Psoas muscle (tissue), 7 donors: ENCODE measurements at regions not wholly inside any gene's neighbourhood (a gene's known extent, or its start where the extent isn't known, plus 50 kb on each side); places are given as distances from the start of the nearest gene placed in this dataset.

Experiments used
- ATAC-seq, 4 donors: fragments of 200-7000 bp; cut with Tn5 transposase; one replicate each; pipeline ENCODE4 v1.9.1; 2020; ENCODE audit warnings: moderate library complexity in 3 of 4, mild to moderate bottlenecking in 2 of 4
- DNase-seq, 2 donors: peaks; one replicate each; pipeline ENCODE4 v3.0.0-alpha.2; 2020
- H3K27ac ChIP-seq: fragments of 200-600 bp; one replicate; pipeline ENCODE4 v1.8.0; 2022
- H3K27me3 ChIP-seq, 3 donors: fragments of 200-600 bp in 1 of 3; one replicate each; pipeline versions ENCODE4 v1.6.1 to v1.8.0; 2013 to 2022; ENCODE audit warnings: low read length in 2 of 3, mild to moderate bottlenecking in 2 of 3, moderate library complexity in 1 of 3; ENCODE audit not compliant: insufficient read depth in 3 of 3
- H3K36me3 ChIP-seq, 2 donors: fragments of 200-600 bp in 1 of 2; one replicate each; pipeline versions ENCODE4 v1.6.1 to v1.8.0; 2013 to 2022; ENCODE audit warnings: low read depth in 1 of 2, mild to moderate bottlenecking in 1 of 2, moderate library complexity in 1 of 2; ENCODE audit not compliant: insufficient read depth in 1 of 2
- H3K4me1 ChIP-seq: fragments of 200-600 bp; one replicate; pipeline ENCODE4 v1.8.0; 2022
- H3K4me3 ChIP-seq: fragments of 200-600 bp; one replicate; pipeline ENCODE4 v1.8.0; 2022; ENCODE audit warnings: mild to moderate bottlenecking
- H3K9me3 ChIP-seq: fragments of 200-600 bp; one replicate; pipeline ENCODE4 v1.8.0; 2022
- CTCF ChIP-seq: fragments of 200-600 bp; IDR thresholded peaks from one replicate; pipeline ENCODE4 v1.8.0; 2022; ENCODE audit warnings: antibody characterized with exemption
- WGBS, 3 donors: extraction: QIAGEN DNeasy Blood & Tissue Kit; methylation state at CpG; one replicate each; pipeline versions ENCODE4 v1.1.6 to v1.1.7; 2013; 5-methylcytosine and 5-hydroxymethylcytosine counted together
- intact Hi-C, 2 donors: fragments of 100-400 bp; cut with DNase I; formaldehyde crosslinking; loops; one replicate each; pipeline versions ENCODE4 v1.11.0 to v1.14.2; 2022
- donor health status: healthy with polysubstance abuse.
- donor health status: DM: no; HTN: no; CAD: no; lungs with moderate emphysema.
- donor health status: Bipolar disorder and iron deficiency.
- donor health status: healthy.
- donor health status: DM: yes; HTN: yes; CAD: no.
- donor health status: DM: no; HTN: no; CAD: no.
- donor health status: DM: yes; HTN: yes; CAD: no.

GRCh38 chr7:142594078-142594477 is 155.2 kb upstream of the PRSS1 start:
- no peaks in the 10 kb centered on the region for H3K9me3 ChIP-seq
- WGBS, 3 donors: 34 to 80% (median 79%) methylated on average over 1 of the region's 1 CpG
- H3K4me3 ChIP-seq: no peak overlapping the region
- no peak for TF ChIP-seq CTCF
- no peaks in the 10 kb centered on the region for H3K4me1 ChIP-seq
- H3K27me3 ChIP-seq: no peaks in the 10 kb centered on the region
- DNase-seq: no peak
- ATAC-seq: no peak
- intact Hi-C loops: no loop called here
- H3K27ac ChIP-seq: no peak overlapping the region
- no peaks in the 10 kb centered on the region for H3K36me3 ChIP-seq

- 83 to 93% (median 89%) methylated on average over 4 of the region's 4 CpGs for WGBS, 3 donors
- DNase-seq: no peak
- intact Hi-C loops: no loop called here
Measured at GRCh38 chr7:142593106-142593505, 156.2 kb upstream of the PRSS1 start.

GRCh38 chr7:142592664-142593063 is 156.6 kb upstream of the PRSS1 start:
- no peaks in the 10 kb centered on the region for H3K9me3 ChIP-seq
- no peaks in the 10 kb centered on the region for H3K4me1 ChIP-seq
- H3K36me3 ChIP-seq: no peaks in the 10 kb centered on the region
- H3K27ac ChIP-seq: no peak overlapping the region
- no peaks in the 10 kb centered on the region for H3K27me3 ChIP-seq
- TF ChIP-seq CTCF: no peak
- H3K4me3 ChIP-seq: no peak overlapping the region
- DNase-seq (no peak), ATAC-seq (no peak)
- intact Hi-C loops: no loop called here
- WGBS, 3 donors: 64 to 83% (median 76%) methylated on average over 3 of the region's 3 CpGs

More at GRCh38 chr7:142593106-142593505, 156.2 kb upstream of the PRSS1 start:
- ATAC-seq: no peak
- H3K4me3 ChIP-seq: no peak overlapping the region
- H3K4me1 ChIP-seq: no peaks in the 10 kb centered on the region
- no peak for TF ChIP-seq CTCF
- no peak overlapping the region for H3K27ac ChIP-seq
- H3K27me3 ChIP-seq: no peaks in the 10 kb centered on the region
- no peaks in the 10 kb centered on the region for H3K9me3 ChIP-seq
- H3K36me3 ChIP-seq: no peaks in the 10 kb centered on the region

- no peaks in the 10 kb centered on the region for H3K27me3 ChIP-seq
- no peaks in the 10 kb centered on the region for H3K36me3 ChIP-seq
- ATAC-seq (no peak), DNase-seq (no peak)
- 71 to 93% (median 86%) methylated on average over 2 of the region's 2 CpGs for WGBS, 3 donors
- TF ChIP-seq CTCF: no peak
- intact Hi-C loops: no loop called here
- H3K4me1 ChIP-seq: no peaks in the 10 kb centered on the region
- no peak overlapping the region for H3K27ac ChIP-seq
- no peaks in the 10 kb centered on the region for H3K9me3 ChIP-seq
- no peak overlapping the region for H3K4me3 ChIP-seq
Measured at GRCh38 chr7:142592231-142592630, 157.0 kb upstream of the PRSS1 start.

- Histone ChIP-seq H3K9me3 (no peaks in the 10 kb centered on the region), H3K27me3 (no peaks in the 10 kb centered on the region), H3K36me3 (no peaks in the 10 kb centered on the region), H3K27ac (no peak overlapping the region), H3K4me1 (no peaks in the 10 kb centered on the region), H3K4me3 (no peak overlapping the region)
- no peak for TF ChIP-seq CTCF
- intact Hi-C loops: no loop called here
- 61 to 67% (median 63%) methylated on average over 2 of the region's 2 CpGs for WGBS, 3 donors
- DNase-seq (no peak), ATAC-seq (no peak)
Measured at GRCh38 chr7:142590830-142591457, 158.3 kb upstream of the PRSS1 start.
